GM23248 (cell line): ENCODE measurements at regions not wholly inside any gene's neighbourhood (a gene's known extent, or its start where the extent isn't known, plus 50 kb on each side); places are given as distances from the start of the nearest gene placed in this dataset.

ENCODE experiments used
- EZH2 ChIP-seq: fragments of 200-600 bp; sonication (generic); IDR thresholded peaks from 2 replicates; pipeline ENCODE4 v1.6.1; 2018; ENCODE audit warnings: antibody characterized with exemption, mild to moderate bottlenecking; ENCODE audit not compliant: insufficient read depth, poor library complexity, severe bottlenecking
- EZH2phosphoT487 ChIP-seq: fragments of 200-600 bp; sonication (generic); IDR thresholded peaks from 2 replicates; pipeline ENCODE4 v1.6.1; 2018; ENCODE audit warnings: antibody characterized with exemption, moderate library complexity, mild to moderate bottlenecking, low read depth; ENCODE audit not compliant: insufficient read depth

GRCh38 chr3:110473405-110473804 lies 598.2 kb upstream of the NECTIN3 start:
- TF ChIP-seq EZH2 (no peak), EZH2phosphoT487 (no peak)
